ENCODE measurements at regions not wholly inside any gene's neighbourhood (a gene's known extent, or its start where the extent isn't known, plus 50 kb on each side); places are given as distances from the start of the nearest gene placed in this dataset.

DNA sequence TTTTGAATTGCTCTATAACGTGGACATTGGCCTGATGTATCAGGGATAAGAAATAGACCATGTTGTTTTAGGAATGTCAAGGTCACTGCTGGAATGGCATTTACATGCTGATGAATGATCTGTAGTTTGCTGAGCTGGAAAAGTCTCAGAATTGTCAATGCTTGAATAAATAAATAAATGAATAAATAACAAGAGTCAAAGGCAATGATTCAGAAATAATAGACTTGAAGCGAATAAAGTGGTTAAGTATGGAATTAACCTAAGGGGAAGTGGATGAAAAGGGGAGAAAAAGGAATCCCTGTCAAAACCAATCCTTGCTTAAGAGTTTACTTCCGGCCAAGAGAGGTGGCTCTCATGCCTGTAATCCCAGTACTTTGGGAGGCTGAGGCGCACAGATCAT lies 1620.0 kb downstream of the SUCLG1 start:
- Histone ChIP-seq H3K4me1 (ENCODE audit: control insufficient read depth, extremely low read depth, insufficient read depth, low read length) (no peaks in the 10 kb centered on the region), H3K27ac (ENCODE audit: control insufficient read depth, insufficient read depth, low read length) (no peak overlapping the region), H3K4me3 (ENCODE audit: control insufficient read depth in 2 of 3, extremely low read depth in 1 of 3, insufficient read depth in 2 of 3, low read depth in 1 of 3, low read length in 3 of 3) (no peak overlapping the region), H2AFZ (ENCODE audit: control insufficient read depth, low read length) (no peak overlapping the region), H3K27me3 (ENCODE audit: control insufficient read depth, extremely low read depth, insufficient read depth, low read length) (no peaks in the 10 kb centered on the region), H3K9me3 (ENCODE audit: control insufficient read depth, low read depth, low read length) (no peaks in the 10 kb centered on the region), H3K9me1 (ENCODE audit: control insufficient read depth, extremely low read depth, insufficient read depth, low read length) (no peaks in the 10 kb centered on the region), H3K4me2 (ENCODE audit: control insufficient read depth, extremely low read depth, insufficient read depth, low read depth, low read length) (no peak overlapping the region), H3K79me2 (ENCODE audit: control insufficient read depth, insufficient read depth, low read length) (no peaks in the 10 kb centered on the region), H3K36me3 (ENCODE audit: control insufficient read depth in 2 of 2, extremely low read depth in 1 of 2, insufficient read depth in 2 of 2, low read length in 2 of 2) (no peaks in the 10 kb centered on the region), H4K20me1 (ENCODE audit: control insufficient read depth, extremely low read depth, insufficient read depth, low read length) (no peaks in the 10 kb centered on the region), H3K9ac (ENCODE audit: control insufficient read depth, extremely low read depth, insufficient read depth, low read length) (no peak overlapping the region)
- FAIRE-seq (no peak), DNase-seq (ENCODE audit: low read depth, low spot score) (no peak)
- TF ChIP-seq, protein P1, sequence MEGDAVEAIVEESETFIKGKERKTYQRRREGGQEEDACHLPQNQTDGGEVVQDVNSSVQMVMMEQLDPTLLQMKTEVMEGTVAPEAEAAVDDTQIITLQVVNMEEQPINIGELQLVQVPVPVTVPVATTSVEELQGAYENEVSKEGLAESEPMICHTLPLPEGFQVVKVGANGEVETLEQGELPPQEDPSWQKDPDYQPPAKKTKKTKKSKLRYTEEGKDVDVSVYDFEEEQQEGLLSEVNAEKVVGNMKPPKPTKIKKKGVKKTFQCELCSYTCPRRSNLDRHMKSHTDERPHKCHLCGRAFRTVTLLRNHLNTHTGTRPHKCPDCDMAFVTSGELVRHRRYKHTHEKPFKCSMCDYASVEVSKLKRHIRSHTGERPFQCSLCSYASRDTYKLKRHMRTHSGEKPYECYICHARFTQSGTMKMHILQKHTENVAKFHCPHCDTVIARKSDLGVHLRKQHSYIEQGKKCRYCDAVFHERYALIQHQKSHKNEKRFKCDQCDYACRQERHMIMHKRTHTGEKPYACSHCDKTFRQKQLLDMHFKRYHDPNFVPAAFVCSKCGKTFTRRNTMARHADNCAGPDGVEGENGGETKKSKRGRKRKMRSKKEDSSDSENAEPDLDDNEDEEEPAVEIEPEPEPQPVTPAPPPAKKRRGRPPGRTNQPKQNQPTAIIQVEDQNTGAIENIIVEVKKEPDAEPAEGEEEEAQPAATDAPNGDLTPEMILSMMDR (optimal IDR thresholded peaks at IDR 0.05 in 1 of 3, IDR thresholded peaks at IDR 0.05 in 1 of 3, conservative IDR thresholded peaks at IDR 0.05 in 1 of 3; ENCODE audit: extremely low read depth in 1 of 3, insufficient read depth in 2 of 3, low read length in 3 of 3): no peak
- no peak for TF ChIP-seq EZH2 (IDR thresholded peaks at IDR 0.05; ENCODE audit: low read length)
- dilution Hi-C loops (cut with MboI; ENCODE audit: extremely low pct_ligation_motif_present, low sequenced_read_pairs): no loop called here

DNA sequence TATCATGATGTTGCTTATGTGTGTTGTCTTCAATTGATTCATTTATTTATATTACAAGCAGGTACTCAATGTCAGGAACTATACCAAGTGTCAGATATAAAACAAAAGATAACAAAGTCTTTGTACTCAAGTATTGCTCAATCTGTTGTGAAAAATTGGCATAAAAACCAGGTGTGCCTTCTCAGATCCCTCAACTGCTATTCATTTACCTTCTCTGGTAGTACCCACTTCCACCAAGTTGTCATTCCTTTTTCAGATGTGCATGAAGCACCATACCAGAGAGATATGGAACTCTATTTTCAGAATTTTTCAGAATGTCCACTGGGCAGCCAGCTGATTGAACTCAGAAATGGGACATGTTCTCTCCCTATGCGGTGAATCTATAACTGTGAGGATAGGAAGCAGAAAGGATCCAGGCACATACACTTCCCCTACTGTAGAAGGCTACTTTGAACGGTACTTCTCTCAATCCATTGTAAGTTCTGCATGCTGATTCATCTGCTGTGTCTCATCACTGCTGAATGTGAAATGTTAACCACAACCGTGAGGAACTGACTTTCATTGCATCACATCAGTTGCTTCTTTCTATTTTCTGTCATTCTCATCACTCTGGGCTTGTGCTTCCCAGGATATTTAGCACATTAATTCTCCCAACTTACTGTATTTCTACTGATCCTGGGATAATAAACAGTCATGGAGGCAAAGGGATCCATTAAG lies 1621.3 kb downstream of the SUCLG1 start:
- Histone ChIP-seq H3K4me2 (ENCODE audit: control insufficient read depth, extremely low read depth, insufficient read depth, low read depth, low read length) (no peak overlapping the region), H3K36me3 (ENCODE audit: control insufficient read depth in 2 of 2, extremely low read depth in 1 of 2, insufficient read depth in 2 of 2, low read length in 2 of 2) (no peaks in the 10 kb centered on the region), H3K4me1 (ENCODE audit: control insufficient read depth, extremely low read depth, insufficient read depth, low read length) (no peaks in the 10 kb centered on the region), H3K79me2 (ENCODE audit: control insufficient read depth, insufficient read depth, low read length) (no peaks in the 10 kb centered on the region), H3K4me3 (ENCODE audit: control insufficient read depth in 2 of 3, extremely low read depth in 1 of 3, insufficient read depth in 2 of 3, low read depth in 1 of 3, low read length in 3 of 3) (no peak overlapping the region), H4K20me1 (ENCODE audit: control insufficient read depth, extremely low read depth, insufficient read depth, low read length) (no peaks in the 10 kb centered on the region), H2AFZ (ENCODE audit: control insufficient read depth, low read length) (no peak overlapping the region), H3K9ac (ENCODE audit: control insufficient read depth, extremely low read depth, insufficient read depth, low read length) (no peak overlapping the region), H3K9me1 (ENCODE audit: control insufficient read depth, extremely low read depth, insufficient read depth, low read length) (no peaks in the 10 kb centered on the region), H3K9me3 (ENCODE audit: control insufficient read depth, low read depth, low read length) (no peaks in the 10 kb centered on the region), H3K27me3 (ENCODE audit: control insufficient read depth, extremely low read depth, insufficient read depth, low read length) (no peaks in the 10 kb centered on the region), H3K27ac (ENCODE audit: control insufficient read depth, insufficient read depth, low read length) (no peak overlapping the region)
- DNase-seq (ENCODE audit: low read depth, low spot score) (peak; percentile 25), FAIRE-seq (no peak)
- dilution Hi-C loops (cut with MboI; ENCODE audit: extremely low pct_ligation_motif_present, low sequenced_read_pairs): no loop called here
- no peak for TF ChIP-seq EZH2 (IDR thresholded peaks at IDR 0.05; ENCODE audit: low read length)
- TF ChIP-seq, protein P1 (optimal IDR thresholded peaks at IDR 0.05 in 1 of 3, IDR thresholded peaks at IDR 0.05 in 1 of 3, conservative IDR thresholded peaks at IDR 0.05 in 1 of 3; ENCODE audit: extremely low read depth in 1 of 3, insufficient read depth in 2 of 3, low read length in 3 of 3): no peak
